GM12874 (cell line): ENCODE measurements at regions not wholly inside any gene's neighbourhood (a gene's known extent, or its start where the extent isn't known, plus 50 kb on each side); places are given as distances from the start of the nearest gene placed in this dataset.

Experiments used
- TF ChIP-seq, protein P1 (sequence below): IDR thresholded peaks from 2 replicates; pipeline ENCODE4 v1.5.1; 2011; ENCODE audit warnings: low read depth, mild to moderate bottlenecking, control low read depth, low read length, moderate library complexity; ENCODE audit not compliant: insufficient read depth

DNA sequence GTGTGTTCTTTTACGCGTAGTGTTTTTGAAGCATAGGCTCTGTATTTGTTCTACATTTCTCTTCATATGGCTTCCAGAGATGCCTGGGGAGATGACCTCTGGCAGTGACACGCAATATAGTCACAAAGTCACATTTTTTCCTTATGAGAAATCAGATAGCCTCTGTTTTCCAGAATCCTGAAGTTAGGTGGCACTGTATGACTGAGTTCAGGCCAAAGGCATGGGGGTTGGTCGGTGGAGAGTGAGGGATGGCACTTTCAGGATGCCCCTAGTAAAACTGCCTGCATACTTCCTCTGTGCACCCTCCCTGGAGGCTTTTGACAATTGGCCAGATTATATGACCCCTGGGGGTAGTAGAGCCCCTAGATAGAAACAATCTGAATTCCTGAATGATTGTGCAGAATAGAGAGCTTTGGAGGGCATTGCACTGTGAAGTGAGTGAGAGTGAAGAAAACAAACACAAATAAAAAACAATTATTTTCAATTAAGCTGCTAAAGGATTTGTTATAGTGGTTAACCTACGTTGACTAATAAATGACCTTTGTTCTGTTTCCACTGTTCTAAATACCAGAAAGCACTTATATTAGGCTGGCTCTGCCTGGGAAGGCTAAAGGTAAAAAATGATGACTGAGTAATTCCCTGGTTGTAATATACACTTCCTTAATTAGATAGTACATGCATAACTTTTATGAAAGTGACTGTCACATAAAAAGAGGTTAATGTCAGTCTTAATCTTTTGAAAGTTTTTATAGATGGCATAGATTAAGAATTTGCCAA is 1660.8 kb downstream of the PLA2G4A start:
- TF ChIP-seq, protein P1, sequence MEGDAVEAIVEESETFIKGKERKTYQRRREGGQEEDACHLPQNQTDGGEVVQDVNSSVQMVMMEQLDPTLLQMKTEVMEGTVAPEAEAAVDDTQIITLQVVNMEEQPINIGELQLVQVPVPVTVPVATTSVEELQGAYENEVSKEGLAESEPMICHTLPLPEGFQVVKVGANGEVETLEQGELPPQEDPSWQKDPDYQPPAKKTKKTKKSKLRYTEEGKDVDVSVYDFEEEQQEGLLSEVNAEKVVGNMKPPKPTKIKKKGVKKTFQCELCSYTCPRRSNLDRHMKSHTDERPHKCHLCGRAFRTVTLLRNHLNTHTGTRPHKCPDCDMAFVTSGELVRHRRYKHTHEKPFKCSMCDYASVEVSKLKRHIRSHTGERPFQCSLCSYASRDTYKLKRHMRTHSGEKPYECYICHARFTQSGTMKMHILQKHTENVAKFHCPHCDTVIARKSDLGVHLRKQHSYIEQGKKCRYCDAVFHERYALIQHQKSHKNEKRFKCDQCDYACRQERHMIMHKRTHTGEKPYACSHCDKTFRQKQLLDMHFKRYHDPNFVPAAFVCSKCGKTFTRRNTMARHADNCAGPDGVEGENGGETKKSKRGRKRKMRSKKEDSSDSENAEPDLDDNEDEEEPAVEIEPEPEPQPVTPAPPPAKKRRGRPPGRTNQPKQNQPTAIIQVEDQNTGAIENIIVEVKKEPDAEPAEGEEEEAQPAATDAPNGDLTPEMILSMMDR = no peak

DNA sequence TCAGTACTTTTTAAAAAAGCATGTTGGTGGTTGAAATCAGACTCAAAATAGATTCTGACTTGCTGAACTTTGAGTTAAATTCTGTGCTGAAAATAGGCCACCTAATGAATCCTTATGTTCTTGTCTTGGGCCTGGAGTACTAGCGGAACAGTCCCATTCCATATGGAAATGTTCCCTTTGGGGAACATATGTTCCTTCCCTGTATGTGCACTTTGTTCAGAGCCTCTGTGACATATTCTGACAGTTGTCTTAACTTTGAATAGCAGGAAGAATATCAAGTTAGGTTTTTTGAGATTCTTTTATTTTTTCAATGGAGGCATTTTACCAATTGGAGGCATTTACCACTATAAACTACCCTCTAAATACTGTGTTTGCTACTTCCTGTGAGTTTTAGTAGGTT is 1667.8 kb downstream of the PLA2G4A start:
- TF ChIP-seq, protein P1 = no peak

GRCh38 chr1:188497020-188497419 is 1668.3 kb downstream of the PLA2G4A start:
- TF ChIP-seq, protein P1 = no peak

DNA sequence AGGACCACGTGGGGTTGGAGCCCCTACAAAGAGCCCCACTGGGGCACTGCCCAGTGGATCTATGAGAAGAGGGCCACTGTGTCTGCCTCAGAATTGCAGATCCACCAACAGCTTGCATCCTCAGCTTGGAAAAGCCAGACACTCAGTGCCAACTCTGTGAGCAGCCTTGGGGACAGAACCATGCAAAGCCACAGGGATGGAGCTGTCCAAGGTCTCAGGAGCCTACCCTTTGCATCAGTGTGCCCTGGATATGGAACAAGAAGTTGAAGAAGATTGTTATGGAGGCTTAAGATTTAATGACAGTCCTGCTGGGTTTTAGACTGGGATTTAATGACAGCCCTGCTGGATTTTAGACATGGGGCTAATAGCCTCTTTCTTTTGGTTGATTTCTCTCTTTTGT is 1670.9 kb downstream of the PLA2G4A start:
- TF ChIP-seq, protein P1 = no peak

GRCh38 chr1:188514917-188515316 is 1686.2 kb downstream of the PLA2G4A start:
- TF ChIP-seq, protein P1 = no peak

DNA sequence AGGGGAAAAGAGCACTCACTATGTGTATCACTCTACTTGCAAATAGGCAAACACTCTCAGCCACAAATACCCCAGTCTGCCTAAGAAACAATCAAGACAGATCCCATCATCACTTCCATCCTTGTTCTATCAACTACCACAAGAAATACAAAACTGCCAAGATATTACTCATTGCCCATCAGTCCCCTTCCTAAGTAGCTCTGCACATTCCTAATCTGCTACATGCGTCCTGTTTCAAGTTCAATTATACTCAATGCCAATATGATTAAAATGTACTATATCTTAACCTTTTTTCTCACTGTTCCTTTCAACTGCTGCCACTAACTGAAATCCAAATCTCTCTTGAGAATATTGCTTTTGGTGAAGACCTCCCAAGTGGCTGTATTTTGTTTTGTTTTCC is 1688.4 kb downstream of the PLA2G4A start:
- TF ChIP-seq, protein P1 = no peak

DNA sequence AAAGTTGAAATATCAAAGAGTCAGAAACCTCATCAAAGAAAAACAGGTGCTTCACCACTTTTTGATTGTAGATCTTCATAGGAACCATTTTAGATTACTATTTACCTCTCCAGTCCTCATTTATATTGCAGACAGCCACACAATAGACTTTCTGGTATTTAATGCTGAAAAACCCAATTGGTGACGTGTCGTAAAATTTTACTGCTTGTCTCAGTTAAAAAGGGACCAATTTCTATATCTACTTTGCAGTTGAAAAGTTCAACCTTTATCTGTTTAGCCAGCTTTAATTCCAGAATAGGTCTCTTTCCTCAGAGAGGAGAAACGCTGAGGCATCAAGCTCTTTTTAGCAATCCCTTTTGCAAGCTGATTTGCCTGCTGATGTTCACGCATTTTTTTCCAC is 1722.4 kb downstream of the PLA2G4A start:
- TF ChIP-seq, protein P1 = no peak
